Thyroid gland (tissue), 4 donors: ENCODE measurements at regions not wholly inside any gene's neighbourhood (a gene's known extent, or its start where the extent isn't known, plus 50 kb on each side); places are given as distances from the start of the nearest gene placed in this dataset.

Experiments used
- CTCF ChIP-seq, 6 experiments: fragments of 200-600 bp in 3 of 6; fragments of 450-650 bp in 3 of 6; sonication (generic) in 3 of 6; IDR thresholded peaks; one replicate each; pipeline ENCODE4 v1.5.1; 2016 to 2019; ENCODE audit warnings: antibody characterized with exemption in 6 of 6, mild to moderate bottlenecking in 2 of 6, inconsistent platforms in 1 of 6, moderate library complexity in 1 of 6
- POLR2A ChIP-seq, 2 donors: fragments of 450-650 bp; IDR thresholded peaks; one replicate each; pipeline ENCODE4 v1.6.1; 2017; ENCODE audit warnings: antibody characterized with exemption in 2 of 2, mild to moderate bottlenecking in 2 of 2, moderate library complexity in 1 of 2

GRCh38 chr1:10948463-10948775 is 64.0 kb upstream of the TARDBP start:
- TF ChIP-seq POLR2A (IDR thresholded peaks at IDR 0.05): no peak
- no peak for TF ChIP-seq CTCF (IDR thresholded peaks at IDR 0.05)
